Transverse colon (tissue), 4 donors: ENCODE measurements at regions not wholly inside any gene's neighbourhood (a gene's known extent, or its start where the extent isn't known, plus 50 kb on each side); places are given as distances from the start of the nearest gene placed in this dataset.

Experiments used
- DNase-seq: peaks from one replicate; pipeline ENCODE4 v3.0.0-alpha.2; 2019
- H3K27ac ChIP-seq, 4 donors: fragments of 200-600 bp; sonication (generic); 2 replicates each; pipeline ENCODE4 v1.5.1; 2016 to 2018; ENCODE audit warnings: inconsistent platforms in 4 of 4
- H3K27me3 ChIP-seq: fragments of 200-600 bp; sonication (generic); 2 replicates; pipeline ENCODE4 v1.5.1; 2017; ENCODE audit warnings: inconsistent platforms
- H3K36me3 ChIP-seq, 4 donors: fragments of 200-600 bp; sonication (generic); 2 replicates each; pipeline ENCODE4 v1.5.1; 2017 to 2019; ENCODE audit warnings: inconsistent platforms in 4 of 4
- H3K4me1 ChIP-seq, 4 donors: fragments of 200-600 bp; sonication (generic); 2 replicates each; pipeline ENCODE4 v1.5.1; 2017 to 2020; ENCODE audit warnings: inconsistent platforms in 4 of 4
- H3K4me3 ChIP-seq, 4 donors: fragments of 200-600 bp; sonication (generic); 1 replicate in 1 of 4; 2 replicates in 3 of 4; pipeline versions ENCODE4 v1.5.1 to v1.6.1; 2017 to 2019; ENCODE audit warnings: inconsistent platforms in 4 of 4
- H3K9me3 ChIP-seq, 2 donors: fragments of 200-600 bp; sonication (generic); 2 replicates each; pipeline ENCODE4 v1.5.1; 2017 to 2019; ENCODE audit warnings: inconsistent platforms in 2 of 2
- EP300 ChIP-seq: sonication (generic); formaldehyde crosslinking; IDR thresholded peaks from one replicate; pipeline ENCODE4 v1.6.1; 2017; ENCODE audit warnings: antibody characterized with exemption, low read depth
- POLR2A ChIP-seq: fragments of 450-650 bp; IDR thresholded peaks from one replicate; pipeline ENCODE4 v1.6.1; 2016; ENCODE audit warnings: antibody characterized with exemption, mild to moderate bottlenecking, moderate library complexity
- POLR2AphosphoS5 ChIP-seq, 3 donors: sonication (generic); formaldehyde crosslinking; IDR thresholded peaks; one replicate each; pipeline ENCODE4 v1.6.1; 2016; ENCODE audit warnings: antibody characterized with exemption in 3 of 3
- WGBS, 2 donors: methylation state at CpG; one replicate each; pipeline ENCODE4 v1.1.5; 2018; ENCODE audit warnings: low coverage in 1 of 2; 5-methylcytosine and 5-hydroxymethylcytosine counted together
- in situ Hi-C, 4 donors: fragments of 200-750 bp; cut with MboI; loops; one replicate each; pipeline versions ENCODE4 v1.15.0 to v1.15.1; 2017; ENCODE audit warnings: low sequenced_read_pairs in 3 of 4, low pct_ligation_motif_present in 1 of 4, low pct_unique_long_range_greater_than_20kb in 1 of 4
- intact Hi-C: fragments of 100-400 bp; cut with DNase I; formaldehyde crosslinking; loops from one replicate; pipeline ENCODE4 v1.15.1; 2023; ENCODE audit warnings: low total_unique reads
- TF ChIP-seq, protein P1 (sequence below), 5 experiments: fragments of 200-600 bp in 3 of 5; fragments of 450-650 bp in 2 of 5; sonication (generic) in 3 of 5; IDR thresholded peaks; 1 replicate in 2 of 5; 2 replicates in 3 of 5; pipeline ENCODE4 v1.5.1; 2016 to 2017; ENCODE audit warnings: antibody characterized with exemption in 5 of 5, inconsistent platforms in 3 of 5, mild to moderate bottlenecking in 2 of 5, moderate library complexity in 1 of 5

DNA sequence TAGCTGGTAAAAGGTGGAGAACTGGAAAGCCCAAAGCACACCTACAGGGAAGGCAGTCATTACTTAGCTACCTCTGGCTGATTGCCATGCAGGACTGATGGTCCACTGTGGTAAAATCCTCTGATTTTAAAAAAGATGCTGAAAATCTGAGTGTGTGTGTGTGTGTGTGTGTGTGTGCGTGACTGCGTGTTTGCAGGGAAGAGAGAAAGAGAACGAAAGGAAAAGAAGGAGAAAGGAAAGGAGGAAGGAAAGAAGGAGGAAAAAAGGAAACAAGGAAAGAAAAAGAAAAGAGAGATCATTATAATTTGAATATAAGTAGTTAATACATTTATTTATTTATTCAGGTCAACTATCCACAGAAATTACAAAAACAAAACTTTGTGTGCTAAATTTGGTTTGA, 488.7 kb upstream of the KCNMB2 start:
- TF ChIP-seq POLR2A: no peak
- TF ChIP-seq, protein P1, sequence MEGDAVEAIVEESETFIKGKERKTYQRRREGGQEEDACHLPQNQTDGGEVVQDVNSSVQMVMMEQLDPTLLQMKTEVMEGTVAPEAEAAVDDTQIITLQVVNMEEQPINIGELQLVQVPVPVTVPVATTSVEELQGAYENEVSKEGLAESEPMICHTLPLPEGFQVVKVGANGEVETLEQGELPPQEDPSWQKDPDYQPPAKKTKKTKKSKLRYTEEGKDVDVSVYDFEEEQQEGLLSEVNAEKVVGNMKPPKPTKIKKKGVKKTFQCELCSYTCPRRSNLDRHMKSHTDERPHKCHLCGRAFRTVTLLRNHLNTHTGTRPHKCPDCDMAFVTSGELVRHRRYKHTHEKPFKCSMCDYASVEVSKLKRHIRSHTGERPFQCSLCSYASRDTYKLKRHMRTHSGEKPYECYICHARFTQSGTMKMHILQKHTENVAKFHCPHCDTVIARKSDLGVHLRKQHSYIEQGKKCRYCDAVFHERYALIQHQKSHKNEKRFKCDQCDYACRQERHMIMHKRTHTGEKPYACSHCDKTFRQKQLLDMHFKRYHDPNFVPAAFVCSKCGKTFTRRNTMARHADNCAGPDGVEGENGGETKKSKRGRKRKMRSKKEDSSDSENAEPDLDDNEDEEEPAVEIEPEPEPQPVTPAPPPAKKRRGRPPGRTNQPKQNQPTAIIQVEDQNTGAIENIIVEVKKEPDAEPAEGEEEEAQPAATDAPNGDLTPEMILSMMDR (IDR thresholded peaks at IDR 0.05): no peak
- no peak for TF ChIP-seq POLR2AphosphoS5 (IDR thresholded peaks at IDR 0.05)
- no peak for TF ChIP-seq EP300
- H3K27ac ChIP-seq: no peak overlapping the region
- DNase-seq: no peak
- no peak overlapping the region for H3K4me3 ChIP-seq
- H3K4me1 ChIP-seq: no peaks in the 10 kb centered on the region
- H3K27me3 ChIP-seq: no peaks in the 10 kb centered on the region
- H3K36me3 ChIP-seq: no peaks in the 10 kb centered on the region
- in situ Hi-C loops (no loop called here), intact Hi-C loops (no loop called here)
- H3K9me3 ChIP-seq: no peaks in the 10 kb centered on the region
- WGBS, 2 donors: 87% methylated on average over 3 of the region's 3 CpGs; no CpG with 5 or more reads in 1 of the 2 donors

DNA sequence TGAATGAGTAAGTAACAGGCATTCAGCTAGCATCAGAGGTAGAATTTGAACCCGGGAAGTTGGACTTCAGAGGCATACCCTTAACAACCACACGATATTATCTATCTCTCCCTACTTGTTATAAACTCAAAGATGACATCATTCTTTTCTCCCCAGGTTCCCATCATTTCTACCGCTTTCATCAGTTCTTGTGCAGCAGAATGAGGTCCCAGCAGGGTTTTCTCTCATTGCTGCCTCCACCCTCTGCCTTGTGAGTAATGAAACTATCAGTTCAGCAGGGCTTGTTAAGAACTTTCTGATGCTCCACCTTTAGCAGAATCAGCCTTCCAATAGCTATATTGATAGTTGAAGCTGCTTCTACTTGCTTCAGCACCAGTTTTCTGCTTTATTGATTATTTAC, 487.5 kb upstream of the KCNMB2 start:
- no peak overlapping the region for H3K4me3 ChIP-seq
- DNase-seq: no peak
- H3K27ac ChIP-seq: no peak overlapping the region
- TF ChIP-seq POLR2A (no peak), POLR2AphosphoS5 (IDR thresholded peaks at IDR 0.05) (no peak), EP300 (no peak)
- TF ChIP-seq, protein P1 (IDR thresholded peaks at IDR 0.05): no peak
- no peaks in the 10 kb centered on the region for H3K36me3 ChIP-seq
- in situ Hi-C loops: no loop called here
- no peaks in the 10 kb centered on the region for H3K27me3 ChIP-seq
- intact Hi-C loops: no loop called here
- H3K4me1 ChIP-seq: no peaks in the 10 kb centered on the region
- WGBS, 2 donors: 76 to 86% methylated on average over 3 of the region's 3 CpGs
- H3K9me3 ChIP-seq: no peaks in the 10 kb centered on the region

- Histone ChIP-seq H3K9me3 (no peaks in the 10 kb centered on the region), H3K27me3 (no peaks in the 10 kb centered on the region), H3K4me1 (peaks cover 0 to 12% (median 3%) of the 10 kb centered on the region in 4 donors), H3K27ac (no peak overlapping the region), H3K36me3 (no peaks in the 10 kb centered on the region), H3K4me3 (no peak overlapping the region)
- intact Hi-C loops: no loop called here
- no peak for DNase-seq
- in situ Hi-C loops: no loop called here
- WGBS, 2 donors: 70 to 81% methylated on average over 2 to 3 of the region's 3 CpGs
- no peak for TF ChIP-seq POLR2AphosphoS5 (IDR thresholded peaks at IDR 0.05)
- TF ChIP-seq, protein P1 (IDR thresholded peaks at IDR 0.05): no peak
- TF ChIP-seq POLR2A: no peak
- no peak for TF ChIP-seq EP300
These were observed 481.8 kb upstream of the KCNMB2 start for GRCh38 chr3:178054471-178054870.

- no peak for DNase-seq
- Histone ChIP-seq H3K27ac (no peak overlapping the region), H3K27me3 (no peaks in the 10 kb centered on the region), H3K4me3 (no peak overlapping the region), H3K4me1 (peaks cover 0 to 17% (median 9%) of the 10 kb centered on the region in 4 donors), H3K36me3 (no peaks in the 10 kb centered on the region), H3K9me3 (no peaks in the 10 kb centered on the region)
- intact Hi-C loops (no loop called here), in situ Hi-C loops (no loop called here)
- TF ChIP-seq, protein P1 (IDR thresholded peaks at IDR 0.05): no peak
- TF ChIP-seq POLR2AphosphoS5 (IDR thresholded peaks at IDR 0.05) (no peak), POLR2A (no peak), EP300 (no peak)
- WGBS, 2 donors: 67 to 88% methylated on average over 1 to 2 of the region's 2 CpGs
These were observed 480.3 kb upstream of the KCNMB2 start for GRCh38 chr3:178055939-178056338.
